ENCODE measurements at regions not wholly inside any gene's neighbourhood (a gene's known extent, or its start where the extent isn't known, plus 50 kb on each side); places are given as distances from the start of the nearest gene placed in this dataset.

DNA sequence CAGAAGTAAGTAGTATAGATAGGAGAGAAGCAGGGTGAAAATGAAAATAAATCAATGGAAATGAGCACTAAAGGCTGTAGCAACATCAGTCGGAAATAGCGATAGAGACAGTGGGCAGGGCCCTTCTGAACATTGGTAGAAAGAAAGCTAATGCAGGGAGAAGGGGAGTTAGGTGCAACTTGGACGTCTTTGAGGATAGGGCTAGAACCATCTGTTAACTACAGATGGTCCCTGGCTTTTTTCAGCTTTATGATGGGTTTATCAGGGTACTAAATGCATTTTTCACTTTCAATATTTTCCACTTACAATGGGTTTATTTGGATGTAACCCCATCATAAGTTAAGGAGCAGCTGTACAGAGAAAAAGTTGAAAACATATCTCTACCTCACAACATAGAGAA is 72.8 kb upstream of the CNR1 start:
- H3K4me2 ChIP-seq: no peak overlapping the region
- Mint-ChIP-seq H3K36me3 (ENCODE audit: low read depth) (peaks cover 8% of the 10 kb centered on the region; the same call in 2 of the 3 replicates), H3K9me3 (peaks cover 14% of the 10 kb centered on the region; the same call in 2 of the 3 replicates), H3K27ac (no peak overlapping the region), H3K27me3 (ENCODE audit: insufficient read depth, low read depth, poor library complexity) (peaks cover 3% of the 10 kb centered on the region), H3K4me3 (no peak overlapping the region), H3K4me1 (no peaks in the 10 kb centered on the region)
- H3K27me3 ChIP-seq (ENCODE audit: insufficient read depth): no peaks in the 10 kb centered on the region
- H3K4me1 ChIP-seq (ENCODE audit: insufficient read depth): no peaks in the 10 kb centered on the region
- no peaks in the 10 kb centered on the region for H3K9me2 ChIP-seq (ENCODE audit: insufficient read depth)
- DNase-seq (ENCODE audit: low spot score) (no peak), ATAC-seq (no peak)
- no peaks in the 10 kb centered on the region for H3F3A ChIP-seq (replicated peaks; ENCODE audit: low read depth)
- no peaks in the 10 kb centered on the region for H4K20me1 ChIP-seq (replicated peaks; ENCODE audit: insufficient read depth)
- no peaks in the 10 kb centered on the region for H3K79me2 ChIP-seq (replicated peaks; ENCODE audit: insufficient read depth)
- no peak overlapping the region for H3K4me3 ChIP-seq
- no peak overlapping the region for H2AFZ ChIP-seq
- H3K36me3 ChIP-seq (ENCODE audit: insufficient read depth): no peaks in the 10 kb centered on the region
- TF ChIP-seq CREB1 (CRISPR knock-in tag; IDR thresholded peaks at IDR 0.05; ENCODE audit: low read depth): no peak
- no peak for TF ChIP-seq STAT1 (IDR thresholded peaks at IDR 0.05; ENCODE audit: unreplicated experiment)
- no peak for TF ChIP-seq POLR2AphosphoS5 (IDR thresholded peaks at IDR 0.05; ENCODE audit: low read depth)
- no peak for TF ChIP-seq EZH2phosphoT487 (IDR thresholded peaks at IDR 0.05; ENCODE audit: unreplicated experiment)
- no peak for TF ChIP-seq EZH2 (IDR thresholded peaks at IDR 0.05; ENCODE audit: low read depth, unreplicated experiment)
- TF ChIP-seq JUNB (IDR thresholded peaks at IDR 0.05; ENCODE audit: unreplicated experiment): no peak
- TF ChIP-seq, protein P1, sequence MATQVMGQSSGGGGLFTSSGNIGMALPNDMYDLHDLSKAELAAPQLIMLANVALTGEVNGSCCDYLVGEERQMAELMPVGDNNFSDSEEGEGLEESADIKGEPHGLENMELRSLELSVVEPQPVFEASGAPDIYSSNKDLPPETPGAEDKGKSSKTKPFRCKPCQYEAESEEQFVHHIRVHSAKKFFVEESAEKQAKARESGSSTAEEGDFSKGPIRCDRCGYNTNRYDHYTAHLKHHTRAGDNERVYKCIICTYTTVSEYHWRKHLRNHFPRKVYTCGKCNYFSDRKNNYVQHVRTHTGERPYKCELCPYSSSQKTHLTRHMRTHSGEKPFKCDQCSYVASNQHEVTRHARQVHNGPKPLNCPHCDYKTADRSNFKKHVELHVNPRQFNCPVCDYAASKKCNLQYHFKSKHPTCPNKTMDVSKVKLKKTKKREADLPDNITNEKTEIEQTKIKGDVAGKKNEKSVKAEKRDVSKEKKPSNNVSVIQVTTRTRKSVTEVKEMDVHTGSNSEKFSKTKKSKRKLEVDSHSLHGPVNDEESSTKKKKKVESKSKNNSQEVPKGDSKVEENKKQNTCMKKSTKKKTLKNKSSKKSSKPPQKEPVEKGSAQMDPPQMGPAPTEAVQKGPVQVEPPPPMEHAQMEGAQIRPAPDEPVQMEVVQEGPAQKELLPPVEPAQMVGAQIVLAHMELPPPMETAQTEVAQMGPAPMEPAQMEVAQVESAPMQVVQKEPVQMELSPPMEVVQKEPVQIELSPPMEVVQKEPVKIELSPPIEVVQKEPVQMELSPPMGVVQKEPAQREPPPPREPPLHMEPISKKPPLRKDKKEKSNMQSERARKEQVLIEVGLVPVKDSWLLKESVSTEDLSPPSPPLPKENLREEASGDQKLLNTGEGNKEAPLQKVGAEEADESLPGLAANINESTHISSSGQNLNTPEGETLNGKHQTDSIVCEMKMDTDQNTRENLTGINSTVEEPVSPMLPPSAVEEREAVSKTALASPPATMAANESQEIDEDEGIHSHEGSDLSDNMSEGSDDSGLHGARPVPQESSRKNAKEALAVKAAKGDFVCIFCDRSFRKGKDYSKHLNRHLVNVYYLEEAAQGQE (IDR thresholded peaks at IDR 0.05; ENCODE audit: unreplicated experiment): no peak
- TF ChIP-seq, protein P2, sequence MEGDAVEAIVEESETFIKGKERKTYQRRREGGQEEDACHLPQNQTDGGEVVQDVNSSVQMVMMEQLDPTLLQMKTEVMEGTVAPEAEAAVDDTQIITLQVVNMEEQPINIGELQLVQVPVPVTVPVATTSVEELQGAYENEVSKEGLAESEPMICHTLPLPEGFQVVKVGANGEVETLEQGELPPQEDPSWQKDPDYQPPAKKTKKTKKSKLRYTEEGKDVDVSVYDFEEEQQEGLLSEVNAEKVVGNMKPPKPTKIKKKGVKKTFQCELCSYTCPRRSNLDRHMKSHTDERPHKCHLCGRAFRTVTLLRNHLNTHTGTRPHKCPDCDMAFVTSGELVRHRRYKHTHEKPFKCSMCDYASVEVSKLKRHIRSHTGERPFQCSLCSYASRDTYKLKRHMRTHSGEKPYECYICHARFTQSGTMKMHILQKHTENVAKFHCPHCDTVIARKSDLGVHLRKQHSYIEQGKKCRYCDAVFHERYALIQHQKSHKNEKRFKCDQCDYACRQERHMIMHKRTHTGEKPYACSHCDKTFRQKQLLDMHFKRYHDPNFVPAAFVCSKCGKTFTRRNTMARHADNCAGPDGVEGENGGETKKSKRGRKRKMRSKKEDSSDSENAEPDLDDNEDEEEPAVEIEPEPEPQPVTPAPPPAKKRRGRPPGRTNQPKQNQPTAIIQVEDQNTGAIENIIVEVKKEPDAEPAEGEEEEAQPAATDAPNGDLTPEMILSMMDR (conservative IDR thresholded peaks at IDR 0.05; ENCODE audit: low read depth in 2 of 2): no peak
- no peak for TF ChIP-seq ZNF114 (CRISPR knock-in tag; IDR thresholded peaks at IDR 0.05)
- TF ChIP-seq, protein P3, sequence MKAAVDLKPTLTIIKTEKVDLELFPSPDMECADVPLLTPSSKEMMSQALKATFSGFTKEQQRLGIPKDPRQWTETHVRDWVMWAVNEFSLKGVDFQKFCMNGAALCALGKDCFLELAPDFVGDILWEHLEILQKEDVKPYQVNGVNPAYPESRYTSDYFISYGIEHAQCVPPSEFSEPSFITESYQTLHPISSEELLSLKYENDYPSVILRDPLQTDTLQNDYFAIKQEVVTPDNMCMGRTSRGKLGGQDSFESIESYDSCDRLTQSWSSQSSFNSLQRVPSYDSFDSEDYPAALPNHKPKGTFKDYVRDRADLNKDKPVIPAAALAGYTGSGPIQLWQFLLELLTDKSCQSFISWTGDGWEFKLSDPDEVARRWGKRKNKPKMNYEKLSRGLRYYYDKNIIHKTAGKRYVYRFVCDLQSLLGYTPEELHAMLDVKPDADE (IDR thresholded peaks at IDR 0.05): no peak
- no peak for TF ChIP-seq ZNF331 (CRISPR knock-in tag; IDR thresholded peaks at IDR 0.05; ENCODE audit: low read depth)
- TF ChIP-seq, protein P4, sequence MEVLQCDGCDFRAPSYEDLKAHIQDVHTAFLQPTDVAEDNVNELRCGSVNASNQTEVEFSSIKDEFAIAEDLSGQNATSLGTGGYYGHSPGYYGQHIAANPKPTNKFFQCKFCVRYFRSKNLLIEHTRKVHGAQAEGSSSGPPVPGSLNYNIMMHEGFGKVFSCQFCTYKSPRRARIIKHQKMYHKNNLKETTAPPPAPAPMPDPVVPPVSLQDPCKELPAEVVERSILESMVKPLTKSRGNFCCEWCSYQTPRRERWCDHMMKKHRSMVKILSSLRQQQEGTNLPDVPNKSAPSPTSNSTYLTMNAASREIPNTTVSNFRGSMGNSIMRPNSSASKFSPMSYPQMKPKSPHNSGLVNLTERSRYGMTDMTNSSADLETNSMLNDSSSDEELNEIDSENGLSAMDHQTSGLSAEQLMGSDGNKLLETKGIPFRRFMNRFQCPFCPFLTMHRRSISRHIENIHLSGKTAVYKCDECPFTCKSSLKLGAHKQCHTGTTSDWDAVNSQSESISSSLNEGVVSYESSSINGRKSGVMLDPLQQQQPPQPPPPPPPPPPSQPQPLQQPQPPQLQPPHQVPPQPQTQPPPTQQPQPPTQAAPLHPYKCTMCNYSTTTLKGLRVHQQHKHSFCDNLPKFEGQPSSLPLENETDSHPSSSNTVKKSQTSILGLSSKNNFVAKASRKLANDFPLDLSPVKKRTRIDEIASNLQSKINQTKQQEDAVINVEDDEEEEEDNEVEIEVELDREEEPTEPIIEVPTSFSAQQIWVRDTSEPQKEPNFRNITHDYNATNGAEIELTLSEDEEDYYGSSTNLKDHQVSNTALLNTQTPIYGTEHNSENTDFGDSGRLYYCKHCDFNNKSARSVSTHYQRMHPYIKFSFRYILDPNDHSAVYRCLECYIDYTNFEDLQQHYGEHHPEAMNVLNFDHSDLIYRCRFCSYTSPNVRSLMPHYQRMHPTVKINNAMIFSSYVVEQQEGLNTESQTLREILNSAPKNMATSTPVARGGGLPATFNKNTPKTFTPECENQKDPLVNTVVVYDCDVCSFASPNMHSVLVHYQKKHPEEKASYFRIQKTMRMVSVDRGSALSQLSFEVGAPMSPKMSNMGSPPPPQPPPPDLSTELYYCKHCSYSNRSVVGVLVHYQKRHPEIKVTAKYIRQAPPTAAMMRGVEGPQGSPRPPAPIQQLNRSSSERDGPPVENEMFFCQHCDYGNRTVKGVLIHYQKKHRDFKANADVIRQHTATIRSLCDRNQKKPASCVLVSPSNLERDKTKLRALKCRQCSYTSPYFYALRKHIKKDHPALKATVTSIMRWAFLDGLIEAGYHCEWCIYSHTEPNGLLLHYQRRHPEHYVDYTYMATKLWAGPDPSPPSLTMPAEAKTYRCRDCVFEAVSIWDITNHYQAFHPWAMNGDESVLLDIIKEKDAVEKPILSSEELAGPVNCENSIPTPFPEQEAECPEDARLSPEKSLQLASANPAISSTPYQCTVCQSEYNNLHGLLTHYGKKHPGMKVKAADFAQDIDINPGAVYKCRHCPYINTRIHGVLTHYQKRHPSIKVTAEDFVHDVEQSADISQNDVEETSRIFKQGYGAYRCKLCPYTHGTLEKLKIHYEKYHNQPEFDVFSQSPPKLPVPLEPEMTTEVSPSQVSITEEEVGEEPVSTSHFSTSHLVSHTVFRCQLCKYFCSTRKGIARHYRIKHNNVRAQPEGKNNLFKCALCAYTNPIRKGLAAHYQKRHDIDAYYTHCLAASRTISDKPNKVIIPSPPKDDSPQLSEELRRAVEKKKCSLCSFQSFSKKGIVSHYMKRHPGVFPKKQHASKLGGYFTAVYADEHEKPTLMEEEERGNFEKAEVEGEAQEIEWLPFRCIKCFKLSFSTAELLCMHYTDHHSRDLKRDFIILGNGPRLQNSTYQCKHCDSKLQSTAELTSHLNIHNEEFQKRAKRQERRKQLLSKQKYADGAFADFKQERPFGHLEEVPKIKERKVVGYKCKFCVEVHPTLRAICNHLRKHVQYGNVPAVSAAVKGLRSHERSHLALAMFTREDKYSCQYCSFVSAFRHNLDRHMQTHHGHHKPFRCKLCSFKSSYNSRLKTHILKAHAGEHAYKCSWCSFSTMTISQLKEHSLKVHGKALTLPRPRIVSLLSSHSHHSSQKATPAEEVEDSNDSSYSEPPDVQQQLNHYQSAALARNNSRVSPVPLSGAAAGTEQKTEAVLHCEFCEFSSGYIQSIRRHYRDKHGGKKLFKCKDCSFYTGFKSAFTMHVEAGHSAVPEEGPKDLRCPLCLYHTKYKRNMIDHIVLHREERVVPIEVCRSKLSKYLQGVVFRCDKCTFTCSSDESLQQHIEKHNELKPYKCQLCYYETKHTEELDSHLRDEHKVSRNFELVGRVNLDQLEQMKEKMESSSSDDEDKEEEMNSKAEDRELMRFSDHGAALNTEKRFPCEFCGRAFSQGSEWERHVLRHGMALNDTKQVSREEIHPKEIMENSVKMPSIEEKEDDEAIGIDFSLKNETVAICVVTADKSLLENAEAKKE (CRISPR knock-in tag; IDR thresholded peaks at IDR 0.05): no peak
- no peak for TF ChIP-seq NANOG (IDR thresholded peaks at IDR 0.05; ENCODE audit: borderline replicate concordance)
- H3K27ac ChIP-seq (ENCODE audit: low read depth): no peak overlapping the region
